Uterus (tissue), 3 donors: ENCODE measurements at regions not wholly inside any gene's neighbourhood (a gene's known extent, or its start where the extent isn't known, plus 50 kb on each side); places are given as distances from the start of the nearest gene placed in this dataset.
"Not testable (repeated sequence)": the region's sequence is repeated elsewhere in the genome, so short reads cannot be mapped to it uniquely, and the experiment has no call there.

Experiments used
- DNase-seq, 2 donors: peaks; one replicate each; pipeline ENCODE4 v3.0.0-alpha.2; 2019 to 2020
- H3K27ac ChIP-seq, 2 donors: fragments of 200-600 bp; sonication (generic); 1 replicate in 1 of 2; 2 replicates in 1 of 2; pipeline ENCODE4 v1.5.1; 2016 to 2018
- H3K27me3 ChIP-seq, 2 donors: fragments of 200-600 bp; sonication (generic); one replicate each; pipeline ENCODE4 v1.5.1; 2018 to 2019; ENCODE audit warnings: control low read depth in 1 of 2
- H3K36me3 ChIP-seq, 2 donors: fragments of 200-600 bp; sonication (generic); one replicate each; pipeline ENCODE4 v1.5.1; 2019; ENCODE audit warnings: control low read depth in 1 of 2
- H3K4me1 ChIP-seq, 2 donors: fragments of 200-600 bp; sonication (generic); one replicate each; pipeline ENCODE4 v1.5.1; 2018 to 2019; ENCODE audit warnings: control low read depth in 1 of 2
- H3K4me3 ChIP-seq, 2 donors: fragments of 200-600 bp; sonication (generic); 1 replicate in 1 of 2; 2 replicates in 1 of 2; pipeline ENCODE4 v1.5.1; 2018 to 2019; ENCODE audit warnings: mild to moderate bottlenecking in 1 of 2
- H3K9me3 ChIP-seq, 2 donors: fragments of 200-600 bp; sonication (generic); one replicate each; pipeline ENCODE4 v1.5.1; 2019; ENCODE audit warnings: control low read depth in 1 of 2
- CTCF ChIP-seq, 4 experiments: fragments of 200-600 bp in 2 of 4; fragments of 450-650 bp in 2 of 4; sonication (generic) in 2 of 4; IDR thresholded peaks; one replicate each; pipeline ENCODE4 v1.5.1; 2016 to 2019; ENCODE audit warnings: antibody characterized with exemption in 4 of 4, mild to moderate bottlenecking in 2 of 4, moderate library complexity in 1 of 4
- POLR2A ChIP-seq, 2 donors: fragments of 450-650 bp; IDR thresholded peaks; one replicate each; pipeline ENCODE4 v1.6.1; 2016; ENCODE audit warnings: antibody characterized with exemption in 2 of 2, mild to moderate bottlenecking in 1 of 2, moderate library complexity in 1 of 2
- intact Hi-C: fragments of 100-400 bp; cut with DNase I; formaldehyde crosslinking; loops from one replicate; pipeline ENCODE4 v1.15.1; 2023; ENCODE audit warnings: low total_unique reads
- donor health status: DM: yes; HTN: yes; CAD: no.

GRCh38 chr6:103819509-103819908 lies 1040.2 kb downstream of the HACE1 start:
- Histone ChIP-seq H3K9me3 (no peaks in the 10 kb centered on the region), H3K4me1 (no peaks in the 10 kb centered on the region), H3K36me3 (no peaks in the 10 kb centered on the region), H3K4me3 (no peak overlapping the region), H3K27ac (no peak overlapping the region), H3K27me3 (no peaks in the 10 kb centered on the region)
- TF ChIP-seq POLR2A (IDR thresholded peaks at IDR 0.05) (no peak), CTCF (IDR thresholded peaks at IDR 0.05) (no peak)
- intact Hi-C loops, result no loop called here
- DNase-seq, result no peak

- intact Hi-C loops, result no loop called here
- DNase-seq, result no peak
- H3K9me3 ChIP-seq, result no peaks in the 10 kb centered on the region
- H3K36me3 ChIP-seq, result no peaks in the 10 kb centered on the region
- H3K4me1 ChIP-seq, result no peaks in the 10 kb centered on the region
- H3K27ac ChIP-seq, result no peak overlapping the region
- TF ChIP-seq CTCF (IDR thresholded peaks at IDR 0.05) (no peak), POLR2A (IDR thresholded peaks at IDR 0.05) (no peak)
- H3K4me3 ChIP-seq, result no peak overlapping the region
- no peaks in the 10 kb centered on the region for H3K27me3 ChIP-seq
These were observed 1046.7 kb downstream of the HACE1 start for GRCh38 chr6:103812970-103813369.

GRCh38 chr6:103801901-103802479 lies 1057.7 kb downstream of the HACE1 start:
- H3K27ac ChIP-seq, H3K27me3 ChIP-seq, DNase-seq, H3K36me3 ChIP-seq, intact Hi-C loops, H3K9me3 ChIP-seq, H3K4me3 ChIP-seq, H3K4me1 ChIP-seq: not testable (repeated sequence)

- no peak for TF ChIP-seq CTCF (IDR thresholded peaks at IDR 0.05)
- no peak for TF ChIP-seq POLR2A (IDR thresholded peaks at IDR 0.05)
- Histone ChIP-seq H3K9me3 (no peaks in the 10 kb centered on the region), H3K27ac (no peak overlapping the region), H3K36me3 (no peaks in the 10 kb centered on the region), H3K27me3 (no peaks in the 10 kb centered on the region), H3K4me3 (no peak overlapping the region), H3K4me1 (no peaks in the 10 kb centered on the region)
- no peak for DNase-seq
- intact Hi-C loops, result no loop called here
These were observed 1059.6 kb downstream of the HACE1 start for GRCh38 chr6:103799971-103800670.

- no peak for DNase-seq
- Histone ChIP-seq H3K36me3 (no peaks in the 10 kb centered on the region), H3K9me3 (no peaks in the 10 kb centered on the region), H3K4me1 (no peaks in the 10 kb centered on the region), H3K27me3 (no peaks in the 10 kb centered on the region), H3K4me3 (no peak overlapping the region), H3K27ac (no peak overlapping the region)
- TF ChIP-seq CTCF (IDR thresholded peaks at IDR 0.05), result no peak
- no peak for TF ChIP-seq POLR2A (IDR thresholded peaks at IDR 0.05)
- intact Hi-C loops, result no loop called here
These were observed 1061.6 kb downstream of the HACE1 start for GRCh38 chr6:103798166-103798565.
